Dedifferentiated amniotic fluid mesenchymal stem cell (primary cell): ENCODE measurements at regions not wholly inside any gene's neighbourhood (a gene's known extent, or its start where the extent isn't known, plus 50 kb on each side); places are given as distances from the start of the nearest gene placed in this dataset.
"Not testable (repeated sequence)": the region's sequence is repeated elsewhere in the genome, so short reads cannot be mapped to it uniquely, and the experiment has no call there.

Experiments
- DNase-seq: peaks from one replicate; pipeline ENCODE4 v3.0.0-alpha.2; 2016; ENCODE audit errors: extremely low spot score

- no peak for DNase-seq
Observed at GRCh38 chr20:43837856-43838702, 76.6 kb upstream of the TOX2 start.

DNA sequence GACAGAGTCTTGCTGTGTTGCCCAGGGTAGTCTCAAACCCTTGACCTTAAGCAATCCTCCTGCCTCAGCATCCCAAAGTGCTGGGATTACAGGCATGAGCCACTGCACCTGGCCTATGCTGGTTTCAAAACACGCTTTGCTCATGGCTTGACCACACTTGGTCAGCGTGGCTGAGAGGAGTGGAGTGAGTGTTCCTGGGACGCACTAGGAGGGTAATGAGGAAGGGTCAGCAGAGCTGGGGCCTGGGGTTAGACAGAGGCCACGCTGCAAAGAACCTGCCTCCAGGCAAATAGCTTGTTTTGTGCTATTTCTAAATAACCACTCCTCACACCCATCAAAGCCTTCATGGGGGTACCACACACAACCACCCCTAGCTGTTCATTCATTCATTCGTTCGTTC lies 77.9 kb upstream of the TOX2 start:
- no peak for DNase-seq

- no peak for DNase-seq
Observed at GRCh38 chr20:43835944-43836508, 78.6 kb upstream of the TOX2 start.

DNA sequence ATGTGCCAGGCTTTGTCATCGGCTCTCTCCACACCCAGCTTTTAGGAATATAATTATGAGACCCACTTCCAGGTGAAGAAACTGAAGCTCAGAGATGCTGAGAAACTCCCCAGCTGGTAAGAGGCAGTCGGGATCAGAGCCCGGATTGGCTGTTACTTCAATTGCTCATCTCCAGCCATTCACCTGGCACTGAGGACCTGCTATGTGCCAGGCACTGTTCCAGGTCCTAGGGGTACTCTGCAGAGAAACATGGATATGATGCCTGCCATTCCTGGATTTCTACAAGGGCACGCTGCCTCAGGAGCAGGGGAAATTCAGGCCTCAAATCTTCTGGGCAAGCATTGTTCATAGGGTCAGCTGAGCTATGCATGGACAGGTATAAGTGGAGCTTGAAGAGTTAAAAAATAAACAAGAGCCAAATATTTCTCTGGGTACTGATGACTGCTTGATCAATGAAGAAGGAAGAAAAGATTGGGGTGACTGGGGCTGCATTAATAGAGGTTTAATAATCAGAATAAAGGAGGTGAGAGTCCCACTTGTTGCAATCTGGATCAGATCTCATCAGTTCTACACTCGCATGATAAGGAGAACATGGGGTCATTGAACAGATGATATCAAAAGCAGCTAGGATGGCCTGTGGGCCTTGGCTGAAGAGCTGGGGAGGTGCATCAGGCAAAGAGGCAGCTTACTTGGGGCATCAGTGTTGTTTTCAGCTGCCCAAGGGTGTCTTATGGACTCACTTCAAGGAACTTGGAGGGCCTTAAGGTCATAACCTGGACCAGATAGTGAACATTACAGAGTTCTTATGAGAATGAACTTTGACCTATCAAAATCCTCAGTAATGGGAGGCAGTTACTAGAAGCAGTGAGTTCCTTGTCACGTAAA lies 80.9 kb upstream of the TOX2 start:
- no peak for DNase-seq

GRCh38 chr20:43832961-43833360 lies 81.7 kb upstream of the TOX2 start:
- no peak for DNase-seq

DNA sequence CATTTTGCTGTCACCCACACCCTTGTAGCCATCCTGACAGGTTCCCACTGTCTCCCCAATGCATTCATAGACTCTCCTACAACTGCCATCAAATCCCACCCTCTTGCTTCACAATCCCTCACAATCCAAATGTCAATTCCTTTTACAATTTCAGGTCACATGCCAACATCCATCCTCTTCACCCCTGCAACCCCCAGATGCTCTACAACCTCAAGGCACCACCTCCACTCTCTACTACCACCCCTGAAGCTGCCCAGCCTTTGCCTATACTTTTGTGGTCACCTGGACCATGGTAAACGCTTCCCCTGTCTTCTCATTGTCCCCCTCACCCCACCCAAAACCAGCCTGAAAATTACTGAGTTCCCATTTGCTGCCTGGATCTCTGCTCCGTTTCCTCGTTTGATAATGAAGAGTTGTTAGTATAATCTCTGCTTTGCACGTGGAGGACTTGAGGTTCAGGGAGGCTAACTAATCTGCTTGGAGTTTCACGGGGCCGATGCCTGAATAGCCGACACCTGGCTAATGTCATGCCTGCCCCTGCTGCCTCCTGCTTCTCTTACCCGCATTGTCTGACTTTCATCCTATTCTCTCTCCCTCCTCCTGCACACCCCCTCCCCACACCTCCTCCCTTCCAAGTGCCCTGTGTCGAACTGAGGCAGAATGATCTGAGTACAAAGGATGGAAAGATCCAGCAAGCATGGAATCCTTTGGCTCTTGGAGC lies 82.4 kb upstream of the TOX2 start:
- DNase-seq = no peak

GRCh38 chr20:43831481-43832065 lies 83.1 kb upstream of the TOX2 start:
- DNase-seq = no peak

- DNase-seq = no peak
Observed at GRCh38 chr20:43830883-43831282, 83.8 kb upstream of the TOX2 start.

- no peak for DNase-seq
Observed at GRCh38 chr20:43829951-43830690, 84.5 kb upstream of the TOX2 start.

- DNase-seq = no peak
Observed at GRCh38 chr20:43827940-43828562, 86.6 kb upstream of the TOX2 start.

- not testable (repeated sequence) for DNase-seq
Observed at GRCh38 chr20:43826943-43827342, 87.7 kb upstream of the TOX2 start.

DNA sequence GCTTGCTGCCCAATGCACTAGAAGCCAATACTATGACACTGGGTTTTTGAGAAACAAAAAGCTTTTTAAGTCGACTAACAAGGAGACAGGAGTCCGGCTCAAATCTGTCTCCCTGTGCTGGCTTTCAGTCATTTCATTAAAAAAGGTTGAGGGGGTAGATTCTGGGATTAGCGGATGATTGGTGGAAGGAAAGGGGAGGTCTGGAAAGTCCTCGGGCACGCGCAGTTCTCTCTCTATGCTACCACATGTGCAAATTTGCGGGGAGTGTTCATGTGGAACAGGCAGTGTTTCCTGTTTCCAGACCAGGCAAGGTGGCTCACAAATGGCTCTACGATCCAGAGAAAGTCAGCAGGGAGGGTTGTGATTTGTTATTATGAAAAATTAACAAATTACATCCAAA lies 89.1 kb upstream of the TOX2 start:
- no peak for DNase-seq

DNA sequence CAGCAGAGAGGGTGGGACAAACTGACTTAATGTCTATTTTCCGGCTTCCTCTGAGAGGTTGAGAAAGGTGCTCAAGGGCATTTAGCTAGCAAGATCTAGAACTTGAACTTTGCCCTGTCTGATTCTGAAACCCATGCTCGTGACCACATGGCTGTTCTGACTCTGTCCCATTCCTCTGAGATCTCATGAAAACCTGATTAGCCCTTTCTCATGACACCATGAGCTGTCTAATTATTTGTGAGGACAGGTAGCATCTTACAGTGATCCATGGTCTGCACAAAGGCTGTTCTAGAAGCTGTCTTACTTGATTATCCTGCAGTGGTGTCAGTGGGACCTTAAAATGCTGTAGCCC lies 89.6 kb upstream of the TOX2 start:
- no peak for DNase-seq

- no peak for DNase-seq
Observed at GRCh38 chr20:43824309-43825050, 90.2 kb upstream of the TOX2 start.

GRCh38 chr20:43821795-43822194 lies 92.9 kb upstream of the TOX2 start:
- no peak for DNase-seq

DNA sequence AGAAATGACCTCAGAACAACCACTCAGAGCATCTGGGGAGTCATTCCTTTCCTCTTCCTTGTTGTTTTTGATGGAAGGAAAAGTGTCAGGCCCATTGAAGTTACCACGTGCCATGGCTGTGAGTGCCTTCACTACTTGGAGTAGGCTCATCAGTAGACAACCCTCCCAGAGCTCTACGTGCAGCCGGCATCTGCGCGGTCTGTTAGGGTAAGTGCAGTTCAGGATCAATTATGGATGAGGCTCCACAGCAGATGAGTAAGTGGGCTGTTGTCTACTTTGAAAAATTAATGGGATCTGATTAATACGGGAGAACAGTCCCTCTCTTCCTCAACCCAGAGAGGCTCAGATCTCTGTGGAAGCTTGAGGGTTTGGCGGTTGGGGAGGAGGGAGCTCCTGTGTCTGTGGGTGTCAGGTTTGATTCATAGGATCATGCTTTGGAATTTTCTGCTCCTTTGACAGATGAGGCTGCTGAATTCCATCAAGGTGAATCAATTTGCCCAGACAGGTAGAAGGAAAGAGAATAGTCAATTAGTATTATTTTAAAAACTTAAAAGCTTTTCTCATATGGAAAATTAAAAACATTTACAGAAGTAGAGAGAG lies 93.8 kb upstream of the TOX2 start:
- DNase-seq = no peak

DNA sequence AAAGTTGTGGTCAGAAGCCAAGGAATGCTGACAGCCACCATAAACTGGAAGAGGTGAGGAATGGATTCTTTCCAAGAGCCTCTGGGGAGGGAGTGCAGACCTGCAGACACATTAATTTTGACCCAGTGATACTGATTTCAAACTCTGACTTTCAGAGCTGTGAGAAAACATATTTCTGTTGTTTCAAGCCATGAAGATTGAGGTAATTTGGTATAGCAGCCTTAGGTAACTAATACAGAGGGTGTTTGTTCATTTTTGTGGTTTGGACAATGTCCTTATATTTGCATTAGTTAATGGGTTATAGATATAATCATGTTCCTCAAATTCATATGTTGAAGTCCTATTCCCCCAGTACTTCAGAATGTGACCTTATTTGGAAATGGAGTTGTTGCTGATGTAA lies 85.4 kb upstream of the GTSF1L start:
- DNase-seq = no peak

DNA sequence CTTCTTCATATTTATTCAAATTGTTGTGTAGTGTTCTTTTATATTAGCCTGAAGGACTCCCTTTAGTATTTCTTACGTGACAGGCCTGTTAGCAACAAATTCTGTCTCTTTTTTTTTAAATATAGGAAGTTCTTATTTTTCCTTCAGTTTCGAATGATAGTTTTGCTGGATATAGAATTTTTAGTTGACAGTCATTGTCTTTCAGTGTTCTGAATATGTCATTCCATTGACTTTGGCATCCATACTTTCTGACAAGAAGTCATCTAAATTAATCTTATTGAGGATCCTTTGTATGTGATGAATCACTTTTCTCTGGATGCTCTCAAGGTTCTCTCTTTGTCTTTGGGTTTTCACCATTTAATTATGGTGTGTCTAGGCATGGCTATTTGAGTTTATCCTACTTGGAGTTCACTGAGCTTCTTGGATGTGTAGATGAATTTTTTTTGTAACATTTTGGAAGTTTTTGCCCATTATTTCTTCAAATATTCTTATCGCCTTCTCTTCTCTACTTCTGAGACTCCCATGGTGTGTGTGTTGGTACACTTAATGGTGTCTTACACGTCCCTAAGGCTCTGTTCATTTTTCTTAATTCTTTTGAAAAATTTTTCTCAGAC lies 82.5 kb upstream of the GTSF1L start:
- DNase-seq = no peak

DNA sequence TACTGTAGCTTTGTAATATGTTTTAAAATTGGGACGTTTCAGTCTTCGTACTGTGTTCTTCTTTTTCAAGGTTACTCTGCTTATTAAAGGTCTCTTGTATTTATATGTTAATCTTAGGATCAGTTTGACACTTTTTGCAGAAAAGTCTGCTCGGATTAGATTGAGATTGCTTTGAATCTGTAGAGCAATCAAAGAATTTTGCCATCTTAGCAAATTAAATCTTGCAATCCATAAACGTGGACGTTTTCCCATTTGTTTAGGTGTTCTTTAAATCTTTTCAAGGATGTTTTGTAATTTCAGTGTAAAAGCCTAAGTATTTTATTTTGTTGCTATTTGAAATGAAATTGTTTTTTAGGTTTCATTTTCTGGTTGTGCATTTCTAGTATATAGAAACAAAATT lies 78.0 kb upstream of the GTSF1L start:
- no peak for DNase-seq
